ENCODE measurements at regions not wholly inside any gene's neighbourhood (a gene's known extent, or its start where the extent isn't known, plus 50 kb on each side); places are given as distances from the start of the nearest gene placed in this dataset.

- TF ChIP-seq CTCF (IDR thresholded peaks at IDR 0.05), result no peak
- TF ChIP-seq POLR2A (IDR thresholded peaks at IDR 0.05), result no peak
- no peak for TF ChIP-seq POLR2AphosphoS5 (IDR thresholded peaks at IDR 0.05)
Observed at GRCh38 chr2:59456285-59456684, 1097.2 kb downstream of the BCL11A start.
